Activated T-helper 2 cell treated with anti-CD3 and anti-CD28 coated beads, Interferon-gamma antibody, Interleukin-2, Interleukin-4, amounts not matched to agents 10 μg/mL and 5 μg/mL and 100 μg/mL, durations not matched to agents 14 hours and 24 hours and 36 hours (primary cell): ENCODE measurements at regions not wholly inside any gene's neighbourhood (a gene's known extent, or its start where the extent isn't known, plus 50 kb on each side); places are given as distances from the start of the nearest gene placed in this dataset.

Experiments
- DNase-seq: peaks from one replicate; pipeline ENCODE4 v3.0.0; 2021; ENCODE audit warnings: low spot score
- H3K27ac Mint-ChIP-seq: one replicate; pipeline ENCODE4 v1.8.0; 2021; ENCODE audit warnings: mixed read lengths
- H3K27me3 Mint-ChIP-seq: one replicate; pipeline ENCODE4 v1.8.0; 2021; ENCODE audit warnings: low read depth, mixed read lengths
- H3K36me3 Mint-ChIP-seq: one replicate; pipeline ENCODE4 v1.8.0; 2021; ENCODE audit warnings: low read depth, mixed read lengths
- H3K4me1 Mint-ChIP-seq: one replicate; pipeline ENCODE4 v1.8.0; 2021; ENCODE audit warnings: low read depth, mixed read lengths
- H3K4me3 Mint-ChIP-seq: one replicate; pipeline ENCODE4 v1.8.0; 2021; ENCODE audit warnings: low read depth, mild to moderate bottlenecking, moderate library complexity, mixed read lengths
- H3K9me3 Mint-ChIP-seq: one replicate; pipeline ENCODE4 v1.8.0; 2021; ENCODE audit warnings: mixed read lengths
- intact Hi-C: fragments of 100-400 bp; cut with micrococcal nuclease; formaldehyde crosslinking; loops from one replicate; pipeline ENCODE4 v1.15.1; 2023

DNA sequence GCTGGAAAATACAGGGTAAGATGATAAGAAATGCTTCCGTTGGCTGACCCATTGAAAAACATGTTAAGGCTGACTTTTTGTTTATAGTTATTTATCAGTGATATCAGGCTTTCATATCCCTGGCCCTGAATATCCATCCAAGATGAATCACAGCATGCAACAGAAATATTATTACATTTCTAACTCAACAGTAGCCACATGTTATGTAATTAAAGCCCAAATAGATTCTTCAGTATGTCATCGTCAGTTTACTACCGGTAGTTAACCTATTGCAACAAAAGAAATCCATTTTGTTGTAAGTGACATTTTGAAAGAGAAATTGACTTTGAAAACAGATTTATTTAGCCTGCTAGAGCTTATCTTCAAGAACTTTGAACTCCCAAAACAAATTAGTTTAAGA, 354.1 kb upstream of the CELF2 start:
- intact Hi-C loops: no loop called here
- Mint-ChIP-seq H3K4me1 (no peaks in the 10 kb centered on the region), H3K4me3 (no peak overlapping the region), H3K27me3 (peaks cover 3% of the 10 kb centered on the region), H3K9me3 (no peaks in the 10 kb centered on the region), H3K27ac (no peak overlapping the region), H3K36me3 (no peaks in the 10 kb centered on the region)
- no peak for DNase-seq

DNA sequence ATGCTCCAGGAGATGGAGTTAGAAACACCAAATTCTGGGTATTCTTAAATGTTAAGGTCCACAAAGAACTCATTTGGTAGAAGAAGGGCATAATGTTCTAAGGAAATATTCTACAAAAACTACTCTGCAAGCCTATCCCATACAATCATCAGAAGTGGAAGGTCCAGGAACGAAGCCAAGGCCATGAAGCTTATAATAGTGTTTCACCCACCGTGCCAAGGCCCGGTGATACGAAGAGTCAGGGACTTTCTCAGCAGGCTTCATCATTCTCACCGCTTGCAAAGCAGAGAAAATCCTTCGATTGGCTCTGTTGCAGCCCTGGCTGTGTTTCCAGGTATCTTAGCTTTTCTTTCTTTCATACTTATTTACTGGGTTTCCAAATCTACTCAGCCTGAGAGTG, 351.9 kb upstream of the CELF2 start:
- Mint-ChIP-seq H3K27me3 (peaks cover 3% of the 10 kb centered on the region), H3K36me3 (no peaks in the 10 kb centered on the region), H3K27ac (no peak overlapping the region), H3K9me3 (no peaks in the 10 kb centered on the region), H3K4me1 (no peaks in the 10 kb centered on the region), H3K4me3 (no peak overlapping the region)
- no peak for DNase-seq
- intact Hi-C loops: no loop called here

DNA sequence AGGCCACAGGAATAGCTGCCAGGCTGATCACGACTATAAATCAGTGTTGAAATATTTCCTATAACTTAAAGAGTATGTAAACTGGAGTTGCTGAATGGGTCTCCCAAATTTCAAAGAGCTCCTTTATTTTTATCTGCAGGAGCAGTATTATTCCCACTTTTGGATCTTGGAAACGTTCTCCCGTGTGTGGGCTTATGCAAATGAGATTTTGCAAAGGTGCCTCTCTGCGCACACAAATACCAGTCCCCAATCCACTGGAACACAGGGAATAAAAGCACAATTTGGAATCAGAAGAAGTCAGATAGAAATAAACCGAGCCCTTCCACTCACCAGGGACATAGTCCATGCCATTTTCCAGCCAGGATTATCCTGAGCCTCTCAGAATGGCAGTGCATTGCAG, 350.2 kb upstream of the CELF2 start:
- H3K9me3 Mint-ChIP-seq: no peaks in the 10 kb centered on the region
- H3K36me3 Mint-ChIP-seq: no peaks in the 10 kb centered on the region
- intact Hi-C loops: no loop called here
- no peaks in the 10 kb centered on the region for H3K4me1 Mint-ChIP-seq
- DNase-seq: no peak
- peaks cover 3% of the 10 kb centered on the region for H3K27me3 Mint-ChIP-seq
- H3K4me3 Mint-ChIP-seq: no peak overlapping the region
- H3K27ac Mint-ChIP-seq: no peak overlapping the region

DNA sequence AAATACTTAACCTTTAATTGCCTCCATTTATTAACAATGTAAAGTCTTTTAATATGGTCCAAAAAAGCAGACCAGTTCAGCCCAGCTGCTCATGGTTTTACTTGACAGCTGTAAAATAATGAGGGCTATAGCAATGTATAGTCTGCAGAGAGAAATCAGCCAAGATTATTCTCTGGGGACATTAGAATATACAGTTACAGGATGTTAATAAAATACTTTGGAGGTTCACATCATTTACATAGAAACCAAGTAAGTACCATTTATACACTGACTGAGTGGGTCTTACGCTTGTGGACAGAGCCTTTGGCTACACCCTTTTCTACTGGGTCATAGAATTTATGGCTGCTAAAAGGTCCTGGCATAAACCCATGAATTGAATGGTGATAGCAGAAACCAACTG, 340.7 kb upstream of the CELF2 start:
- Mint-ChIP-seq H3K4me1 (no peaks in the 10 kb centered on the region), H3K9me3 (peaks cover 5% of the 10 kb centered on the region), H3K27me3 (peaks cover 1% of the 10 kb centered on the region), H3K36me3 (no peaks in the 10 kb centered on the region), H3K27ac (no peak overlapping the region), H3K4me3 (no peak overlapping the region)
- intact Hi-C loops: loop anchor here (10.0 kb wide), 1 partner anchor 1342 kb away; no protein-coding TSS in a partner anchor
- no peak for DNase-seq

DNA sequence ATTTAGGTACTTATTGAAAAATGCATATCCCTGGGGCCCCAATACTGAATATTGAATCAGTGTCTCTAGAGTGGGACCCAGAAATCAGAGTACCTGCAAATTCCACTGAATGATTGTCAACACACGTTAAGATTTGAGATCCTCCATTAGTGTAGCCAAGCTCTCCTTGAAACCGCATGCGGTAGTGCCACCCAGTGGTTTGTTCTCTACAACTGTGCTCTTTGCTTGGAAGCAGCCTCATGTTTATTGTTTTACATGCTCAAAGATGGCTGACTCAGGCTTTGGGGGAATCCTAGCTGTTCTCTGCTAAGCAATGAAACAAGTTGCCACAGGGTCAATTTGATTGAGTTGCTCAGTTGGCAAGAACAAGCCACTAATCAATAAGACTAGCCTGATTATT, 340.2 kb upstream of the CELF2 start:
- intact Hi-C loops: loop anchor here (10.0 kb wide), 1 partner anchor 1343 kb away; no protein-coding TSS in a partner anchor
- peak; percentile 11 for DNase-seq

DNA sequence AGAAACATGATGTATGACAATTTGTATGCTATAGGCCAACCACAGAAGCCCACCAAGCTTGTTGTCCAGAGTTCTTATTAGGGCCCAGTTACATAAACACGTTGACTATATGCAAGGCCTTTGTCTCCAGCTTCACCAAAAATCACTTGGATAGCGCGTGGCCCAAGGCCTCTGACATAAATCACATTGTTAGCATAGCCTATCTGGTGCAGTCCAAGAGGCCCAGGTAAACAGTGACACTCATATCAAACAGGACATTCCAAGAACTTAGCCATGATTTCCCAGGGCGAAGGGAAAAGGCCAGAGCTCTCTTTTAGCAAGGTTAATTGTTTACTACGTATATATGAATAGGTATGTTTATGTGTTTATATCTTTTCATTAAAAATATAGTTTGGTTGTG, 337.2 kb upstream of the CELF2 start:
- intact Hi-C loops: no loop called here
- H3K4me1 Mint-ChIP-seq: no peaks in the 10 kb centered on the region
- no peaks in the 10 kb centered on the region for H3K9me3 Mint-ChIP-seq

More for the DNA sequence above, 340.2 kb upstream of the CELF2 start:
- Mint-ChIP-seq H3K4me3 (no peak overlapping the region), H3K27me3 (peaks cover 1% of the 10 kb centered on the region), H3K27ac (no peak overlapping the region), H3K36me3 (no peaks in the 10 kb centered on the region), H3K4me1 (no peaks in the 10 kb centered on the region), H3K9me3 (peaks cover 5% of the 10 kb centered on the region)

DNA sequence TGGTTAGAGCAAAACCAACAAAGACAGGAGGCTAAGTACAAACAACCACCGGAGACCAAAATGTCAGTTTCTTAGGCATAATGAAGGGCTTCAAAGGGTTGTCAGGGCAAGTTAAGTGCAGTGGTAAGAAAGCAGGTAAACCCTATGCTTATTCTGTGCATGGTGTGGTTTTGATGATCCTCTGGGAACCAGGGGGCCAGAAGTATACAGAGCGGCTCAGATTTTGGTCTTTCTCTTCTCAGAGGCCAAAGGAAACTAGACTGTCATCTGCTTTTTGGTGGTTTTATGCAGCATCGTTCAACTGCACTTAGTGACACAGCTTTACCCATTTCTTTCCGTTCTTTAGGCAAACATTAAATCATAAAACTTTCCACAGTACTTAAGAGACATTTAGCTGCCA, 332.7 kb upstream of the CELF2 start:
- Mint-ChIP-seq H3K4me3 (no peak overlapping the region), H3K27ac (no peak overlapping the region), H3K36me3 (no peaks in the 10 kb centered on the region), H3K27me3 (no peaks in the 10 kb centered on the region), H3K4me1 (no peaks in the 10 kb centered on the region), H3K9me3 (no peaks in the 10 kb centered on the region)
- DNase-seq: no peak
- intact Hi-C loops: no loop called here

More for the DNA sequence above, 337.2 kb upstream of the CELF2 start:
- DNase-seq: no peak
- H3K4me3 Mint-ChIP-seq: no peak overlapping the region
- H3K27me3 Mint-ChIP-seq: no peaks in the 10 kb centered on the region
- H3K27ac Mint-ChIP-seq: no peak overlapping the region
- H3K36me3 Mint-ChIP-seq: no peaks in the 10 kb centered on the region

DNA sequence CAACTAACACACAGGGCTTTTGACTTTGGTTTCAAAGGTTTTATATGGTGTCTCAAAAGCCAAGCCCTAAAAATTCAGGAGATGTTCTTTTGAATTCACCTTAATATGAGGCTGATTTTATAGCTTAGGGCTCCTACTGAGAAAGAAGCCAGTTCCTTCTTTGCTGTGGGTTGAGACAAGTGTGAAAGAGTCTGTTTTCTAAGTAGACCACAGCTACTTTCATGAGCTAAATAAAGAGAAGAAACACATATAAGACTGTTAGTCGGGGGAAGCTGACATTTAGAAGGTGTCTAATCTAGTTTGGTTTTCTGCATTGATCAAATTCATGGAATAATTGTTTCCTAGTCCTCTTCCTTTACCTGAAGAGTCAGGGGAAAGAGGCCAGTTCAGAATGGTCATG, 332.1 kb upstream of the CELF2 start:
- no peak overlapping the region for H3K27ac Mint-ChIP-seq
- no peak overlapping the region for H3K4me3 Mint-ChIP-seq
- no peak for DNase-seq
- H3K36me3 Mint-ChIP-seq: no peaks in the 10 kb centered on the region
- H3K9me3 Mint-ChIP-seq: no peaks in the 10 kb centered on the region
- intact Hi-C loops: no loop called here
- no peaks in the 10 kb centered on the region for H3K27me3 Mint-ChIP-seq
- no peaks in the 10 kb centered on the region for H3K4me1 Mint-ChIP-seq

DNA sequence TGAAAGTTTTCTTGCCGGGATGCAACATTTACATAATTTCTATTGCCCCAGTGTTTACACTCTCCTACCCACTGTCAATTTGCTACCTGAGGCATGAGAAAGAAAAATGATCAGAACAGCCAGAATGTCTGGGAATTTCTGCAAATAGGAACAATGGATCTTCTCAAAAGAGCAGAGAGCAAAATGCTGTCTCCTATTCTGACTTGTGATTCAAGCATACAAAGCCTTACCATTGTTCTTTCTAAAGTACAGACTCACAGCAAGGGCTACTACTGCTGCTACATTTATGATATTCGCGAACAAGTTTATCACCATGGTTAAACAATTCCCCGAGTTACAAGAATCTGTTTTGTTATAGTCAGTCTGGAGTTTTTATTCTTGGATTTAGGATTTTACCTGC, 329.9 kb upstream of the CELF2 start:
- Mint-ChIP-seq H3K4me1 (no peaks in the 10 kb centered on the region), H3K9me3 (no peaks in the 10 kb centered on the region), H3K36me3 (no peaks in the 10 kb centered on the region), H3K27ac (no peak overlapping the region), H3K4me3 (no peak overlapping the region), H3K27me3 (no peaks in the 10 kb centered on the region)
- DNase-seq: no peak
- intact Hi-C loops: no loop called here

DNA sequence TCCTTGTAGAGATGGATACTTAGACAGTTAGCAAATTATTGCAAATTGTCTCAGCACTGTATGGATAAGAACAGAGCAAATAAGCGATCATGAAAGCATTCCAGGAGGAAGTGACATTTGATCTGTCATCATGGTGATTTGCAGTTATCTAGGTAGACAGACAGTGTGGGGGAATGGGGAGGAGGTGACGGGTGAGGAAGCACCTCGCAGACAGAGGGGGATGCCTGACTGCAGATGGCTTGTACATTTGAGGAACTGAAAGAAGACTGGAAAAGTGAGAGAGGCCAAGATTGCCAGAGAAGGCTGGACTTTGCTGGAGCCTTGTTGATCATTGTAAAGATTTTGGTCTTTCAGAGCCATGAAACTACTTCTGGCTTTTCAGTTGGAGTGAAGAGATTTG, 318.2 kb upstream of the CELF2 start:
- no peak for DNase-seq
- Mint-ChIP-seq H3K4me3 (no peak overlapping the region), H3K9me3 (peaks cover 4% of the 10 kb centered on the region), H3K27ac (no peak overlapping the region), H3K36me3 (no peaks in the 10 kb centered on the region), H3K27me3 (no peaks in the 10 kb centered on the region), H3K4me1 (no peaks in the 10 kb centered on the region)
- intact Hi-C loops: no loop called here

DNA sequence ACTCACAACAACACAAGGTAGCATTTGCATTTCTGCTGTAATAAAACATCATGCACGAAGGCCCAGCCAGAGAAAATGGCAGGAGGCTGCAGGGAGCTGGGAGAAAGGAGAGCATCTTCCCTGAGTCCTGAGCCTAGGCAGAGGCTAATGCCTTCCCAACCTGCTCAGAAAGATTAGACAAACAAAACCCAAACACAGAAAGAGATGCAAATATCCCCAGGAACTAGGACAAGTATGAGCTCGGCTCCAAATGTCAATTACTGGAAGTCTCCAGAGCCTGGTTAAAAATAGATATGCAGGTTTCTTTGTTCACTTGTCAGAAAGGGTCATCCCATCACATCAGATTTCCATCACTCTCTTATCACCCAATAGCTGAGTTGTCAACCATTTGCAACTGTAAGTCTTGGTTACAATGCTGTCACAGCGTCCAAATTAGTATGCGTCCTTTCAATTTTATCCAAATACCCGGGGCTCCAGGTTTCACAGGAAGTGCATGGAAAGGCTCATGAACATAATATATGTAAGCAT, 316.5 kb upstream of the CELF2 start:
- no peak overlapping the region for H3K27ac Mint-ChIP-seq
- DNase-seq: no peak
- no peaks in the 10 kb centered on the region for H3K36me3 Mint-ChIP-seq
- no peak overlapping the region for H3K4me3 Mint-ChIP-seq
- peaks cover 4% of the 10 kb centered on the region for H3K9me3 Mint-ChIP-seq
- no peaks in the 10 kb centered on the region for H3K27me3 Mint-ChIP-seq
- intact Hi-C loops: no loop called here
- H3K4me1 Mint-ChIP-seq: no peaks in the 10 kb centered on the region

DNA sequence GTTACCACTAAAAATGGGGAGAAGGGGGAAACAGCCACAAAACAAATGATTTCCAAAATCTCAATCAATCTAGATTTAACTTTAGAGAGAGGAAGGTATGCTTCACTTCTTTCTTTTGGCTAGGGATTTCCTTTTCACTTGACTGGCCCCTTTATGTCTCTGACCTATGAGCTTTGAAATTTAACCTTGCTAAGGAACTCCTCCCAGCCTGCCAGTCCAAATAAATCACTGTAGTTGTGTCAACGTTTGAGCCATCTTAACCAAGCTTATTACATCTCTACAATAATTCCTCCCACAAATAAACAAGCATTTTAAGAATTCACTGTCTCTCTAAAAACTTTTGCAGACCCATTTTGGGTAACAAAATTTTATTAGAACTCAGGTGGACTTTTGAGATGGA, 315.5 kb upstream of the CELF2 start:
- Mint-ChIP-seq H3K36me3 (no peaks in the 10 kb centered on the region), H3K4me3 (no peak overlapping the region), H3K9me3 (no peaks in the 10 kb centered on the region), H3K27ac (no peak overlapping the region), H3K4me1 (no peaks in the 10 kb centered on the region), H3K27me3 (no peaks in the 10 kb centered on the region)
- DNase-seq: no peak
- intact Hi-C loops: no loop called here

DNA sequence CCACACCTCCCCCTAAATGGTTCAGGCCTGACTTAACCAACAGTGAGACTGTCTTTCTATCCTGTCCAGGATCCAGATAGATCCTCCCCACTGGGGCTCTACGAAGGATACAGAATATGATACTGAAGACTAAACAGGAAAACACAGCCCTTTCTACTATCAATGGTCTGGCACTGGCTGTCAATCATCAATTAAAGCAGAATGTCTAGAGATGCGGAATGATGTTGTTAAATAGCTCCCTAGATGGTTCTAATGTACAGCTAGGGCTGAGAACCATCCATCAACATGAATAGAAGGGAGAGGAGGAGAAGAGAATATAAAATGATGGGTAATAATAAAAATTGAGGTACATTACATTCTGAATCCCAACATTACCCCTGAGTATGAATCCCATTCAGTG, 314.3 kb upstream of the CELF2 start:
- DNase-seq: no peak
- Mint-ChIP-seq H3K9me3 (no peaks in the 10 kb centered on the region), H3K36me3 (no peaks in the 10 kb centered on the region), H3K4me1 (no peaks in the 10 kb centered on the region), H3K4me3 (no peak overlapping the region), H3K27ac (no peak overlapping the region), H3K27me3 (no peaks in the 10 kb centered on the region)
- intact Hi-C loops: no loop called here

DNA sequence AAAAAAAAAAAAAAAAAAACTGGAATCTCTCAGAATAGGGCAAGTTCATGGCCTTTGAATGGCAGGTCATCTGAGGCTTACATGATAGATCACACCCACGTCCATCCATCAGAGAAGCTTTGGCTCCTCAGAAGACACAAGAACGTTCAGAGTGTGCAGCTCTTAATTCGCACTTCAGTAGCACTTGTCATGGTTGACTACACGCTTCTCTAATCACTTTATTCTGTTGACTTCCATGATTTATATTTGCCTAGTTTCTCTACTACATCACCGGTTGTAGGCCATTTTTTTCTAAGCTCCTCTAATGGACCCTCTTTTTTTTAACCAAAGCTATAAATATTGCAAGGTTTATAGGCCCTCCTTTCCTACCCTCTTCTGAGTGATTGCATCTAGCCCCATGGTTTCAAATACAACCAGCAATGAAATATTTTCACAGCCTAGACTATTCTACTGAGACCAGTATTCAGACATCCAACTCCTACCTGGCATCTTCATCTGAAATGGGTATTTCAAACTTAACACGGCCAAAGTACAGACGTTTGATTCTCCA, 305.4 kb upstream of the CELF2 start:
- intact Hi-C loops: no loop called here
- peaks cover 1% of the 10 kb centered on the region for H3K27me3 Mint-ChIP-seq
- H3K9me3 Mint-ChIP-seq: no peaks in the 10 kb centered on the region
- H3K27ac Mint-ChIP-seq: no peak overlapping the region
- H3K4me1 Mint-ChIP-seq: no peaks in the 10 kb centered on the region
- no peak for DNase-seq
- no peak overlapping the region for H3K4me3 Mint-ChIP-seq
- no peaks in the 10 kb centered on the region for H3K36me3 Mint-ChIP-seq
